ENCODE measurements at regions not wholly inside any gene's neighbourhood (a gene's known extent, or its start where the extent isn't known, plus 50 kb on each side); places are given as distances from the start of the nearest gene placed in this dataset.

- TF ChIP-seq POLR2AphosphoS5 (IDR thresholded peaks at IDR 0.05; ENCODE audit: low read depth) (no peak), CTCF (IDR thresholded peaks at IDR 0.05; ENCODE audit: insufficient read depth, low read length) (no peak), REST (IDR thresholded peaks at IDR 0.05; ENCODE audit: insufficient replicate concordance, low read depth) (no peak), GABPA (IDR thresholded peaks at IDR 0.05; ENCODE audit: low read depth) (no peak)
These were observed 195.0 kb downstream of the GIPC2 start for GRCh38 chr1:78240755-78241154.

Measured in HL-60 (cell line).